KOPT-K1 (cell line): ENCODE measurements at regions not wholly inside any gene's neighbourhood (a gene's known extent, or its start where the extent isn't known, plus 50 kb on each side); places are given as distances from the start of the nearest gene placed in this dataset.

Experiments used
- H3K27ac ChIP-seq: fragments of 200-600 bp; sonication (generic); 2 replicates; pipeline ENCODE4 v1.5.1; 2016; ENCODE audit warnings: antibody characterized with exemption, mild to moderate bottlenecking, low read depth, low read length; ENCODE audit not compliant: poor library complexity, severe bottlenecking
- H3K36me3 ChIP-seq: fragments of 200-600 bp; sonication (generic); 2 replicates; pipeline ENCODE4 v1.5.1; 2017; ENCODE audit warnings: antibody characterized with exemption, mild to moderate bottlenecking, low read length, moderate library complexity; ENCODE audit not compliant: insufficient read depth
- H3K9me3 ChIP-seq: fragments of 200-600 bp; sonication (generic); 2 replicates; pipeline ENCODE4 v1.5.1; 2017; ENCODE audit warnings: antibody characterized with exemption, low read length, mild to moderate bottlenecking; ENCODE audit not compliant: insufficient read depth, poor library complexity, severe bottlenecking

- H3K9me3 ChIP-seq, result no peaks in the 10 kb centered on the region
- H3K27ac ChIP-seq, result no peak overlapping the region
These were observed 58.9 kb upstream of the LINC00305 start for GRCh38 chr18:64207820-64208219.

DNA sequence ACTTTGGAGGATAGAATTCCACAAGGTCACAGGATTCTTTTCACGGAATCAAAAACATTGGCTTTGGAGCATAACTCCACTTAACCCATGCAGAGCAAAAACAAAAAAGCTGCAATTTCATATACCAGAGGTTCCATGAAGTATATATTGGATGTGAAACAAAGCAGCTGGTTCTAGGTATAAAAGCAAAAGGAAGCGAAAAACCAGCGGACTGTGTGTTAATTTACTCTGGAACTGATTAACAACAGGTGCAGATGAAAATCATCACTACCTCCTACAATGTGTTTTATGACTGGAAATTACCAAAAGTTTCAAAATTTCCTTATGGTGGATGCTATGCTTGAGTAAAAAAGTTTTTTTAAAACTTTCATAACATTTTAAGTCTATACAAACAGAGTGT lies 54.4 kb upstream of the LINC00305 start:
- H3K9me3 ChIP-seq, result no peaks in the 10 kb centered on the region
- H3K27ac ChIP-seq, result no peak overlapping the region
- H3K36me3 ChIP-seq, result no peaks in the 10 kb centered on the region

More at GRCh38 chr18:64207820-64208219, 58.9 kb upstream of the LINC00305 start:
- H3K36me3 ChIP-seq, result no peaks in the 10 kb centered on the region

GRCh38 chr18:64202863-64203262 lies 54.0 kb upstream of the LINC00305 start:
- Histone ChIP-seq H3K9me3 (no peaks in the 10 kb centered on the region), H3K36me3 (no peaks in the 10 kb centered on the region), H3K27ac (no peak overlapping the region)

DNA sequence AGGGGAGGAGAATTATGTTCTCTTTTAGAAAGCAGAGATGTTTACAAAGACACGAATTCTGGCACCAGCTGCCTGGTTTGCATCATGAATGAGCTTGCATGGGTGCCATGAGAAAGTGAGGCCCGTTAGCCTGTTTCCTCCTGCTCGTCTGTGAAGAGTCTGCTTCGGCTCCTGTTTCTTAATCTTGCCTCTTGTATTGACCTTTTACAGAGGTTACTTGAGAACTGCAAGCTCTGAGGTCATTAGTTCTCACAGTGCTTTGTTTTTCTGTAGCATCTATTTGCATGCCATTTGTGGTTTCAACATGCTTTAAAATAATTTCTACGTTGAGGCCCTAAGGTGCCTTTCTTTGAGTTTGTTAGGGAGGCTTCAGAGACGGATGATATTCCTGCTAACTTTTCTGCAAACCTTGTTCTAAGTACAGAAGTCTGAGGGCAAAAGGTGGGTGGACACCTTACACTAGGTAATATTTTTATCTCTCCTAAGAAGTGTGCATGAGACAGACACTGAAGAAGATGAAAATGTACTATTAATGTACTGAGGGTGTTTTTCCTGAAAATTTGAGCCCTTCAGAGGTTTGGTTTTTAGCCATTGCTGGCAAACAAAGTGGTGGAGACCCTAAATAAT lies 53.4 kb upstream of the LINC00305 start:
- Histone ChIP-seq H3K27ac (no peak overlapping the region), H3K36me3 (no peaks in the 10 kb centered on the region), H3K9me3 (no peaks in the 10 kb centered on the region)

DNA sequence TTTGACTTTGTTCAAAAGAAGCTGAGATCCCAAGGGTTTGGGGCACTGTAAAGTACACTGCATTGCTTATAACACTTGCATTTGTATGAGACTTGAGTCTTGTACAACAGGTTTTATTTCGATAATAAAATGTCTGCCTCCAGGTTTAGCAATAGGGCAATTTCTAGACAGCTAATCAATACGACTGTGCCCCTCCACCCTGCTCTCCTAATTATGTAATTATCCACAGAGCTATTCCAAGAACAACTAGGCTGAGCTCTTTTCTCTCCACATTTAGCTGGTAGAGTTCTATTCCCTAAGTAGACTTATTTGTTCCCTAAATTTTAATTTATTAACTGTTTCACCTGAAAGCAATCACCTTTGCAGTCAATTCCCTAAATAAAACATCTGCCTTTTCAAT lies 52.9 kb upstream of the LINC00305 start:
- Histone ChIP-seq H3K27ac (no peak overlapping the region), H3K36me3 (no peaks in the 10 kb centered on the region), H3K9me3 (no peaks in the 10 kb centered on the region)

DNA sequence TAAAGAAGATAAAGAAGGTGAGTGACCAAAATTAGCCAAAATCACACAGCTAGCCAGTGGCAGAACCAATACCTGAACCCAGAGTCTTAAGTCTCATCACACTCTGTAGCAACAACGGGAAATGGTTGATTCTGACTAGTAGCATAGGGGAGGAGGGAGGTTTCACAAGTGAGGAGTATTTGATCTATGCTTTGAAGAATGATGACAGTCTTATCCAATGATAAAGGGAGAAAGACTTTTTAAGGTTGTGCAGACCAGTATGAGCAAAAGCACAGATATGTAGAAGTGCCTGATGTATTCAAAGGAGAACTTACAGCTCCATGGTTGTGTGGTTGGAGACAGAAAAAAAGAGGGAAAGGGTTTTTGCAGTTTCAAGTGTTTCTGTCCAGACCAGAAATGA lies 50.7 kb upstream of the LINC00305 start:
- Histone ChIP-seq H3K36me3 (no peaks in the 10 kb centered on the region), H3K9me3 (no peaks in the 10 kb centered on the region), H3K27ac (no peak overlapping the region)
